ENCODE measurements at regions not wholly inside any gene's neighbourhood (a gene's known extent, or its start where the extent isn't known, plus 50 kb on each side); places are given as distances from the start of the nearest gene placed in this dataset.

DNA sequence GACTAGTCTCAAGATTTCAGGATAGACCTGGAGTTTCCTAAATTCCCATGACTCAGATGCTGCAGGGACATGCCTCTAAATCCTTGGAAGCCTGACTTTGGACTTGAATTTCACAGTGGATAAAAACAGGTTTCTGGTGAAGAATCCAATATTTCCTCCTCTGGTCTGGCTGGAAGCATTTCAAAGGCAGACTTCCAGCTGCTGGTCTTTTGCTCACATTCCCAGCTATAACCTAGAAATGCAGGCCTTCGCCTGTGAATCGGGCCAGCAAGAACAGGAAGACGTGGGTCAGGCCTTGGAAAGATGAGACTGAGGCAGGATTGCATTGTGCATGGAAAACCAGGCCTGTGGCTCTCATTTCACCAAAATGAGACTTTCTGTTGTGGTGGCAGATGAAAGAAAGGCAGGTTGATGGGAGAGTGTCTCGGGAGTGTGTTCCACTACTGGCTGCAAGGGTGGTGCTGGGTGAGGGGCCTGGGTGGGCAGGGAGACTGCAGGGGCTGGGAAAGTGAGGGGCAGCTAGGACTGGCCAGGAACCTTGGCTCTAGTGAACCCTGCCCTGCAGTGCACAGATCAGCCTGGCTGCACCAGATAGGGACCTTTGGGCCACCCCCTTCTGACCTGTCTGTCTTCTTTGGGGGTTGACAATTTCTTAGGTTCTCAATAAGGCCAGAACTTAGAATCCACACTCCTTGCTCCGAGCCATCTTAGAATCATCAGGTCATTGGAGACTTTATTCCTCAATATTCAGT is 488.8 kb upstream of the MKI67 start:
- DNase-seq (ENCODE audit: low read depth in 2 of 2): no peak

DNA sequence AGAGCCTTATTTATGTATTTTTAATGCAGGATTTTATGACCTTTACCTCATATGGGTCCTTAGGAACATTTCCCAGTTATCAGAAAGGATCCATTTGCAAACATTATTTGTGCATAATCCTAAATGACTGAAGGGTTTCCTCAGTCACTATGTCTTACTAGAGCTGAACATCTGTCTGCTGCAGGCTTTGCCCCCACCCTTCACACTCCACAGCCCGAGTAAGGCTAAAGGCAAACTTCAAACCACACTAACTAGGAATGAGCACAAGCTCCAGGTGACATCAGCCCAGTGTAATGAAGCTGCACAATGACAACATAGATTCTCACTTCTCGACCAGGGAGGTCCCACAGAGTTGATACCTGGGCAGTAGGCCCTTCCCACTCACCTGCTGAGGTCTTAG is 491.3 kb upstream of the MKI67 start:
- DNase-seq (ENCODE audit: low read depth in 2 of 2): no peak

DNA sequence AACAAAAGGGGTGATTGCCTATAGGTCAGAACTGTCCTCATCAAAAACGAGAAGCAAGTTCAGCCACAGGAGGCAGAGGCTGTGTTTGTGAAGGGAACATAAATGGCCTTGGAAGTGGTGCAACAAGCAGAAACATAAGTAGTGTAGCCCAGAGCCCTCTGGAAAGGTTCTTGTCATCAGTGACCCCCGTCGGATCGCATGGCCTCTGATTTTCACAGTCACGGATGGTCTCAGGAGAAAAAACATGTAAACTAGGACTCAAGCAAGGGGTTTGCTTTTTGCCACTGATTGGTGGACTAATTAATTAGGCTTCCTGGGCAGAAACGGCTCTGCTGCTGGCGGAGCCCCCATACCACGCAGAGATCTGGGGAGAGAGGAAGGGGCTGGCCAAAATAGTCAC is 496.5 kb upstream of the MKI67 start:
- DNase-seq (ENCODE audit: low read depth in 2 of 2): no peak

DNA sequence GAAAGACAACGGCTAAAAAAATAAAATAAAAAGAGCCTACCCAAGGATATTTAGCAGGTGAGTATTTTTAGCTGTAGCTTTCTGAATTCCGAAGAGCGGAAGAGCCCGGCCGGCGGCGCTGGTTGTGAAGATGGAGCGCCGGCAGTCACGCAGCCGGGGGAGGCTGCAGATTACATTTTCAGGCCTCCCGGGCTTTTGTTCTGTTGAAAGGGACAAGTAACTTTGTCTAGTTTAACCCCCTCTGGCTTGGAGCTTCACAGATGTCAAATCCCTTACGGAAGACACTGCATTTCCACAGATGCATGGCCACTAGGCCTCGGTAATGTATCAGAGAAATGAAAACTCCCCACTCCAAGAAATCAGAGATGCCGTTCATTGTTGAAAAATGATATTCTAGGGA is 497.6 kb upstream of the MKI67 start:
- DNase-seq (ENCODE audit: low read depth in 2 of 2): no peak

DNA sequence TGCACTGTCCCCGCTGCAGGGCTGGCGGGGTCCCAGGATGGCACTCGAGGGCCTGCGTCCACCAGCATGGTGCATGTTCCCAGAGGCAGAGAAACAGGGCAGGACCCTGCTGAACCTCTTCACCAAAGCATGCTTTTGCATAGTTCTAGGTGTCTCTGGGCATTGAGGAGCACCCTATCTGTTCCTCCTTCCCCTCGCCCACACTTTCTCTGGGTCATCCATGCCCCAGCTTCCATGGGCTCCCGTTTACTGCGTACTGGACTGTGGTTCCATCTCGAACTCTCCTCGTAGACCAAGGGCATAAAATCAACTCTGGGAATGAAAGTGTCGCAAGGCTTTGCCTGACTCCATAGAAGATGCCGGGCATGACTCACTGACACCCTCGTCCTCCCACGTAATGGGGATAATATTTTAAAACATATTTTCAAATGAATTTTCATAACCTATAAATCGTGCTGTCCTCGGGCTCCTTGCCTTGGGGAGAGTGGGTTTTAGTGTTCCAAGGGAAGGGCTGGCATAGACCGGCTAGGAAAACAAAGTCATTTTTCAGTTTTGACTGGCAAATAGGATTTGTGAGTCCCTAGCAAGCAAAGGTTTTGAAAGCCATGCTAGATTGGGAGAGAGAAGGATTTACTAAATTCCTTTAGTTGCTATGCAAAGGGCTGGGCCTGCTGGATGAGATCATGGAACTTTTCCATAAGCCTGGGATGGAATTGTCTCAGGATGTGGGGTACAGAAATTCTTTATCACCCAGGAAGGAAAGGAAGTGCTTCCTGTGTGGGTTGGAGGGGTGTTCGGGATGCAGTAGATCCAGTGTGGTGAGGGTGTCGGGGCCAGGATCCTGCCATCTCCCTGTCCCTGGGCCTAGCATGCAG is 498.7 kb upstream of the MKI67 start:
- no peak for DNase-seq (ENCODE audit: low read depth in 2 of 2)

DNA sequence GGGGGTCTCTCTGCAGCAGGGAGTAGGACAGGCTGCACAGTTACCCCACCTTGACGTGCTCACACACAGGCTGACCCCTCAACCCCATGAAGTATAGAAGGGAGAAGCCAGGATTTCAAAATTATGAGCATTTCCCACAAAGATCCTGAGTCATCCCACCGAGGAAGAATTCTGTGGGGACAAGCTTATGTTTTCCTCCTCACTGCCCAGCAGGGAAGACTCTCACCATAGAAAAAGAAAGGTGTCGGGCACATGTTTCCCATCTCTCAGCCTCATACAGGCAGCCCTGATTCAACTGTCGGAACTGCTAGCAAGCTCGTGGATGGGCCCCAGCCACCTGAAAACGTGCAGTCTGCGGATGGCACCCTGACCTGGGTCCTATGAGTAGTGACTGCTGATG is 499.7 kb upstream of the MKI67 start:
- no peak for DNase-seq (ENCODE audit: low read depth in 2 of 2)

DNA sequence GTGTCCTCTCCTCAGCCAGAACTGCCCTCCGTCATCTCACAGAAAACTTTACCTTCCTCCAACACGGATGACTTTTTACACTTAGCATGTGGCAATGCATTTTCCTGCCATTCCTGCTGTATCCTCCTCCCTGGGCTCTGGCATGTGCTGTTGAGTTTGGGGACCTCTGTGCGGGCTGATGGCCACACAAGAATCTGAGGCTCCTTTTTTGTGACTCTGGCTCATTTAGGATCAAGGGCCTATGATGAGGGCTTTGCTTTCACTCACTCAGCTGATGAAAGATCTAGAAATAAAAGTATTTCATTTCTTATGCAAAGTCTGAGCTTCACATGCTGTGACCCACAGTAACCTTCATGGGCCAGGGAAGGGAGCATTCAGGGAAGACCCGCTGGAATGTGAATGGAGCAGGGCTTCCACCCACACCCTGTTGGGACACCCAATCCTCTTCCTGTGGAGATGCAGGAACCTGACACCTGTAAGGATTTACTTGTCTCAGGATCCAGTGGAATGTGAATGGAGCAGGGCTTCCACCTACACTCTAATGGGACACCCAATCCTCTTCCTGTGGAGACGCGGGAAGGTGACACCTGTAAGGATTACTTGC is 500.3 kb upstream of the MKI67 start:
- DNase-seq (ENCODE audit: low read depth in 2 of 2): no peak

DNA sequence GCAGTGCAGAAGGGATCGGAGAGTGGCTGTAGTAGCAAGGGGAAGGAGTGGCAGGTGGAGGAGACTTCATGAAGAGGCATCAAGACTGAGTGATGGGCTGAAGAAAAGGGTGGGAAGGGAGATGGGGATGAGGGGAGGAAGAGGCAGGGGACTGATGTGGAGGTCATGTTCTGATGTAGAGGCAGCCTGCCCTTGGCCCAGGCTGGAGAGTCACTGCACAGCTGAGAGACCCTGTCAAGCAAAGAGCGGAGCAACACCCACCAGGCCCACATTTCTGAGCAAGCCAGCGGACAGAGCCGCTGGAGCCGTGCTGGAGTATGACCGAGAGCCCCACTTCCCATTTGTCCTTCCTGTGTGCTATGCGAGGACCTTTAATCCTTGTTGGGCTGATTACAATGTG is 501.6 kb upstream of the MKI67 start:
- DNase-seq (ENCODE audit: low read depth in 2 of 2): no peak

DNA sequence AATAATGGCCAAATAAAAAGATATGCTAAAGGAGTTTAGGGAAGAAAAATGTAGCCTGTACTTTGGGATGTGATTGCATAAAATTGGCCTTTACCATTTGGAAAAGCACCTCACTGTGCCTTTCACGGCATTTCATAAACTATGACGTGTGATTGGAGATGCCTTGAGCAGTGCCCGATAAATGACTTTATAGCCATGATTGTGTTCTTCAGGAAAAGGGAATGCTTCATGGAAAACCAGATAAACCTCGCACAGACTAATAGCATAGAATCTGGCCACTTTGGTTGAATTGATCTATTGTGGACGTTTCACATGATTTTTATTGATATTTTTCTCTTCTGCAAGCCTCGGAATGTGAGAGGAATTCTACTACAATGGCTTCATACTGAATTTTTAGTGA is 502.0 kb upstream of the MKI67 start:
- DNase-seq (ENCODE audit: low read depth in 2 of 2): no peak

DNA sequence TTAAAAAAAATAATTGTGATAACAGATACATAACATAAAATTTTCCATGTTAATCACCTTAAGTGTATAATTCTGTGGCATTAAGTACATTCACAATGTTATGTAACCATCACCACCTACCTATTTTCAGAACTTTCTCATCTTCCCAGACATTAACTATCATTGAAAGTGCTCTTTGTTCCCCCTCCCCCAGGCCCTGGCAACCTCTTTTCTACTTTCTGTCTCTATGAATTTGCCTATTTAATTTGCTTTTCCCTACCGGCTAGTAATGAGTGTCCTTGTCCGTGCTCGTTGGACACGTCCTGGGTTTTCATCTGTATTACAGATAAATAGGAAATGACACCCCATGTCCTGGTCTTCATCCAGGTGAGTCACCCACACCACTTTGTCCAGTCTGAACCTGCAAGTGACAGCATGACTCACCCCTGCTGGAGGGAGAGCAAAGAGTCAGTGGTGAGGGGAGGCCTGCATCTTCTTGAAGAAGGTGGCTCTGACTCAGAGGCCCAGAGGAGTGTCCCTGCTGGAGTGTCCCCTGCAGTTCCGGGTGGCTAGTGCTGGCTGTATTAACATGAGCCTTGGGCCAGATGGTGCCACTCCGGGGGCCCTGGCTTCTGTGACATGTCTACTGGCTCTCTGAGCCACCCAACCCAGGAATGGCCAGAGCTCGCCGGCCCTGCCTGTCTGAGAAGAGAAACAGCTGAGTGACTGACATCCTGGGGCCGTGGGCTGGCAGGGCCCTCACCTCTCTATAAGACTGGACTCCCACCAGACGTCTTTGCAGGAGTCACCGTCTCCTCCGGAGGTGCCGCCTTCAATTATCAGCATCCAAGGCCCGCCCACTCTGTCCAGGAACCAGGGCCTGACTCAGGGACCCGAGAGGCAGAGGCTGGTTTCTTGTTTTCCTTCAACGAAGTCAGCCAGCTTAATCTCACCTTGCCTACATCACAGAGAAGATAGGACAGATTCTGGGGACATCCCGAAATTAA is 503.2 kb upstream of the MKI67 start:
- DNase-seq (ENCODE audit: low read depth in 2 of 2): no peak

DNA sequence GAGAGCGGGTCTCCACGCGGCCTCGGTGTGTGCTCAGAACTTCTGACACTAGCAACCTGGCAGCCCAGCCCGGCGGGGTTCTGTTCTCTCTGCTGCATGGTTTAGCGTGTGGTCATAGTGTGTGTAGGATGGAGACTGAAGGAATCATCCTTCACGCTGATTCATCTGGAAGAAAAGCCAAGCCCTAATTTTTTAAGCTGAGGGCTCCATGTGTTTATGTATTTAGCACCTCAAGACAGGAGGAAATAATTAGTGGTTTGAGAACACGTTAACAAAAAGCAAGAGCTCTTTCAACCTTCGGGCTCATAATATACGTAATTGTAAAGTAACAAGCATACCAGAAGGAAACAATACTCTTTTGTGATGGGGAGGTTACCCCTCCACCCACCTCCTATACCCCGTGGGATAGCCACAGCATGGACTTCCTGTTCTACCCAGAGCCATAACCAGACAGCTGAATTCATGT is 504.6 kb upstream of the MKI67 start:
- no peak for DNase-seq (ENCODE audit: low read depth in 2 of 2)

DNA sequence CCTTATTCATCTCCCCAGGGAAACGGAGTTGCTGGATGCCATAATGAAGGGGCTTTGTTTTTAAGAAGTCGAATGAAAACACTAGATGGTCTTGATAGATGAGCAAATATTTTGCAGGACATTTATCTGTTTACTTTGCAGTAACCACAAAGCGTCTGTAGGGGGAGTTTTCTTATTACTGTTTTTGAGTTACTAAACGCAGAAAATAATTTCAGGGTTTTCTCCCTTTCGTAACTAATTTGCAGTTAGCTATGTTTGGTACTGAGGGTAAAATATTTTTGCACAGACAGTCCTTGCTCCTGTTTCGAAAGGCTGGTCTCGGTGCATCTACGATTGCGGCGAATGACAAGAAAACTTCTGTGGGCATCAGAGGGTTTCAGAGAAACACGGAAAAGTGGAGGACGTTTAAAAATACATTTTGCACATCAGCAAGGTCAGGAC is 505.6 kb upstream of the MKI67 start:
- DNase-seq (ENCODE audit: low read depth in 2 of 2): no peak

DNA sequence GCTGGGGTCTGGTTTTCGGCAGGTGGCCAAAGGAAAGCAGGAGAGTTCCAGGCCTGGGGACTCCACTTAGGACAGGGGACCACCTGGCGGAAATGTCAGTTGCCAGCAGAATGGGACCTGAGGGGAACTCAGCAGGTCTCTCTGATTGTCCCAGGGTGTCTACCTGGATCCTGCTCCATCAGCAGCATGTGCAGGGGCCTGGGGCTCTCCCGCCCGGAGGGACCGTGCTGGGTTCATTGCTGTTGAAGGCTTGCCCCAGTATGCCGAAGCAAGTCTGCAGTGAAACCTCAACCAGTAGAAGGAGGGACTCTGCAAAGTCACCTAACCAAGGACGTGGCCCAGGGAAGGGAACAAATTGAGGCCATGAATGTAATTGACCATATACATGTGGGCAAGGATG is 506.5 kb upstream of the MKI67 start:
- DNase-seq (ENCODE audit: low read depth in 2 of 2): no peak

DNA sequence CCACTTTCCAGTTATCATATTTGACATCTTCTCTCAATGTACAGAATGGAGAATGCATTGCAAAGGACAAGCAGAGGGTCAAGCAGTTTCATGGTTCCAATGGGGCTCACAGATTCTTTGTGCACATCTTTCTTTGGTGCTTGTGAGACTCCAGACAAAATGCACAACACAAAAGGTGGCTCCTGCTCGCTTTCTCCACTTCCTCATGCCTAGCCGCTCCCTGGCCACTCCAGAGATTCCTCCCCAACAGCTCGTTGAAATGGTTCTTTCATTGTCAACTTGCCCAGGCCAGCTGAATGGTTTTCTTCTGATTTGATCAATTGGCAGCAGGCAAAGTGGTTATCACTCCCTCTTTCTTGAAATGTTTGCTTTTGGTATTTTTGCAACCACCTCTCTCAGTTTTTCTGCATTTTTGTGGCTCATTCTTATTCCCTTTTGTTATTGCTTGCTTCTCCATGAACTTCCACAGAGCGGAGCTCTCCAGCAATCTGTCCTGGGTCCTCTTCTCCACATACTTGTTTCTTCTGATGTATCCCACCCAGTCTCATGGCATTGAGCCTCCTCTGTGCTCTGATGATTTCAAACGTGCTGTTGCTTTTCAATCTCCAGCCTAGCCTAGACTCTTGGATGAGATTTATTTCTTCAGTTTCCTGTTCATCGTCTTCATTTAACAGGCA is 507.8 kb upstream of the MKI67 start:
- DNase-seq (ENCODE audit: low read depth in 2 of 2): no peak

DNA sequence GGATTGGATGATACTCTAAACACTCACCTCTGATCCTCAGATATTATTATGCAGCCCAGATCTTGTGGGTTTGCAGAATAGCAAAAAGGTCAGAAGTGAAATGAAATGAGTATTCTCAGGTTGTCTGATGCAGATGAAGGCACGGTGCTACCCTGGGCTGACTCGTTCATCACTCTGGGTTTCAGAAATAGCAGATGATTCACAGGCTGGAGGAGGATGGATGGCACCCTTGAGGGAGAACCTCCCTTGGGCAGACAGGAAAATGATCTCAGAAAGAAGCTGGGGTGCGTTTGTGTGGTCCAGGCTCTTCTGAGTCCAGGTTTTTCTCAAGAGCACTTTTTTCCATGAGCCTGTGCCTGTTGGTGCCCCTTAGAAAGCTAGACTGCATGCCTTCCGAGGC is 515.8 kb upstream of the MKI67 start:
- no peak for DNase-seq (ENCODE audit: low read depth in 2 of 2)

DNA sequence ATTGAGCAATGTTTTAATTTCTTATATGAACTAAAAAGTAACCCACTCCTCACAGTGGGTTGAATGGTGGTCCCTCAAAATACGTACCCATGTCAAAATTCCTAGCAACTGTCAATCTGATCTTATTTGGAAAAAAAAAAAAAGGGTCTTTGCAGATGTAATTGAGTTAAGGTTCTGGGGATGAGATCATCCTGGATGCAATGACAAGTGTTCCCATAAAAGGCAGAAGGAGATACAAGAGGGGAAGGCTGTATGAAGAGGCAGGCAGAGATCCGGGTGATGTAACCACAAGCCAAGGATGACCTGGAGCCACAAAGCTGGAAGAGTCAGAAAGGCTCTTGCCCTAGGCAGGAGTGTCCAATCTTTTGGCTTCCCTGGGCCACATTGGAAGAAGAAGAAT is 516.3 kb upstream of the MKI67 start:
- DNase-seq (ENCODE audit: low read depth in 2 of 2): no peak

DNA sequence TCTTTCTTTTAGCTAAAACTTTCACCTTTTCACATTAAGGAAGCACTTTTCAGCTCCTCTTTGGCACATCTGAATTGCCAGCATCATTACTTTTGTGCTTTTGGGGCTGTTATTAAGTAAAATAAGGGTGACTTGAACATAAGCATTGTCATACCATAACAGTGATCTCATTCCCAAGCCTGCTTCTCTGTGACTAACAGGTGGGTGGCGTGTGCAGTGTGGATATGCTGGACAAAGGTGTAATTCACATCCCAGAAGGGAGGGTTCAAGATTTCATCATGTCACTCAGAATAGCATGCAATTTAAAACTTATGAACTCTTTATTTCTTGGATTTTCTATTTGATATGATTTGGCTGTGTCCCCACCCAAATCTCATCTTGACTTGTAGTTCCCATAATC is 517.4 kb upstream of the MKI67 start:
- no peak for DNase-seq (ENCODE audit: low read depth in 2 of 2)

DNA sequence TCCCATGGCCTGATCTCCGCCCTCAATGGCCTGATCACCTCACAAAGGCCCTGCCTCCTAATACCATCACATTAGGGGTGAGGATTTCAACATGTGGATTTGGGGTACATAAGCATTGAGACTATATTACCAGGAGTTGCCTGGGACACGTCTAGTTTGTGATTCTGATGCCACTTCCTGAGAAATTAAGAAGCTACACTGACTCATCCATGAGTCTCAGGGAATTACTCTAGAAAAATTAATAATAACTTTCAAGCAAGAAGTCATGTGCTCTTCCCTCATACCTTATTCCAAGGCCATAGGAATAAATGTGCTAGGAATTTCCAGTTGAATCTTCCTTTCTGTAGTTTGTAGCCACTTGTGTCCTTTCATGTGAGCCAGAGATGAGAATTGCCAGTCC is 519.3 kb upstream of the MKI67 start:
- DNase-seq (ENCODE audit: low read depth in 2 of 2): no peak

DNA sequence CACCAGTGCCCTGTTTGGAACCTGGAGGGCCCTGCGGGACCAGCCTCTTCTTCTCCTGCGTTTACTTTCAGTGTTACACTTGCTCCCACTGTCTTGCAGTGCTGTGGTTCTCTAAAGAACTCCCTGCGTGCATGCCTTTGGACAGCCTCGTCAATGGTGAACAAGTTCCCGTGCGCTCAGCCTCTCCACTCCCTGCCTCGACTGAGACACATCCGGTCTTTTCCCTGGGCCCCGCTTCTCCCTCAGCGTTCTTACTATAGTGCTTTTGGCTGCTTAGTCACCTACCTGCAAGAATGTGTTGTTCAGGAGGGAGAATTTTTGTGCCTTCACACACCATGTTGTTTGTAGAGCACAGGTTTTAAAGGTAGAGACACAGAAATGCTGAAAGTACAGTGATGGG is 520.7 kb upstream of the MKI67 start:
- no peak for DNase-seq (ENCODE audit: low read depth in 2 of 2)

DNA sequence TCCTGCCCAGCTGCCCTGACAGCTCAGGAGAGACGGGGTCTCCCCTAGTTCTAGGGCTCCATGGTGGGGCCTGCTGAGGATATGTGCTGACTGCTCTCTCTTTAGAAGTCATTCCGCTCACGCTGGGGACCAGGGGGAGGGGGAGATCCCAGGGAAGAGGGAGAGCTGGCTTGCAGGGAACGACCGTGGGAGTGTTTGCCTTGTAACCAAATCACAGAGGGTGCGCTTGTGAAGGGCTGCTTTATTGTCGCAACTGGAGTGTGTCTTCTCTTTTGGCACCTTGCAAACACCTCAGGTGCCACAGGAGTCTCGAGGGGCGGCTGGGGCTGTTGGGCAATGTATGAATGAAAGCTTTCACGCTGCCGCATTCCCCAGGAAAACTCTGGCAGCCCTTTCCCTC is 531.3 kb upstream of the MKI67 start:
- DNase-seq (ENCODE audit: low read depth in 2 of 2): no peak

DNA sequence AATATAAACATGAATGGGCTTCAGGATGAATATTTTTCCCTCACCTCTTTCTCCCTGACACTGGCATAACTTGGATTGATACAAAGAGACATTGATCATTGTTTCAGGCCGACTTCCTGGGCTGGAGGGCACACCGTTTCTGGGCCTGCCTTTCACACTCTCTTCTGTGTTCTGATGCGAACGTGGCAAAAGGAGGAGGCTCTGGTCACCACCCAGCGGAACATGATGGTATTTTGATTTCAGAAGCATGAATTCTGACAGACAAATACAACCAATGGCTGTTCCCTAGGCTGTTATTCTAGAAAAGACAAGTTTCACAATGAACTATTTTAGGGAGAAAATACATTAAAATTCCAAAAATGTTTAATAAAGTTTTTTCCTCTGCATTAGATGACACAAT is 534.5 kb upstream of the MKI67 start:
- DNase-seq (ENCODE audit: low read depth in 2 of 2): no peak
